ENCODE measurements at regions not wholly inside any gene's neighbourhood (a gene's known extent, or its start where the extent isn't known, plus 50 kb on each side); places are given as distances from the start of the nearest gene placed in this dataset.

DNA sequence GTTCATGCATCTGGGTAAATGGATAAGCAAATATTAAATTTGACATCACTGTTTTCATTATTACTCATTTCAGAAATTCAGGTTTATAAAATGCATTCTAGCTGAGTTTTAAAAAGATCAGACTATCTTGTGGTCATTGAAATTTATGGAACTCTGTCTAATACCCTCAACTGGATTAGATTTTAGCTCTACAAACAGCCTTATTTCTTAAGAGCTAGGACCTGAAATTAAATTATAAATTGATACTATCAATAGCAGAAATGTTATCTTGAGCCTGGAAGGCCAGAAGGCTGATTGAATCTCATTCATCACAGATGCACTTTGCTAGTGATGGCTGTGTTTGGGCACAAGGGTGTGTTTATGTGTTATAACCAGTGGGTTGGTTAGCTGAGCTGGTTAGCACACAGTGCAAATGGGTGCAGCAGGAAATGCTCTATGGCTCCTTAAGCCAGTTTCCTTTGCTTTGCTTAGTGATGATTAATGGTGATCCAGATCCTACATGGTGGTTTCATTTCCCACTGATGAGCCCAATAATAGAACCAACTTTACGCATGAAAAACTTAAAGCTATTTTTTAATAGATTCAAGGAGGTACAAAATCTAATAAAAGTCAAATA, 310.8 kb upstream of the KLF12 start:
- no peaks in the 10 kb centered on the region for H3K36me3 ChIP-seq (ENCODE audit: low read length)
- H3F3A ChIP-seq (ENCODE audit: insufficient read depth): no peaks in the 10 kb centered on the region
- no peaks in the 10 kb centered on the region for H4K20me1 ChIP-seq (ENCODE audit: low read depth, low read length)
- no peaks in the 10 kb centered on the region for H3K27me3 ChIP-seq (ENCODE audit: low read length)
- H3K4me3 ChIP-seq (ENCODE audit: insufficient read depth, low read length, poor library complexity, severe bottlenecking): no peak overlapping the region
- H3K9me3 ChIP-seq (ENCODE audit: insufficient read depth, low read length): no peaks in the 10 kb centered on the region
- no peaks in the 10 kb centered on the region for H3K9me2 ChIP-seq (replicated peaks; ENCODE audit: insufficient read depth, low read length)
- no peaks in the 10 kb centered on the region for H3K79me2 ChIP-seq (ENCODE audit: insufficient read depth, low read length)
- no peak overlapping the region for H3K27ac ChIP-seq (ENCODE audit: low read depth, low read length)
- no peak overlapping the region for H2AFZ ChIP-seq (ENCODE audit: low read depth, low read length, severe bottlenecking)
- H3K9ac ChIP-seq (ENCODE audit: low read length): no peak overlapping the region
- no peak overlapping the region for H3K4me2 ChIP-seq (ENCODE audit: low read depth, low read length, poor library complexity, severe bottlenecking)
- TF ChIP-seq EZH2phosphoT487 (conservative IDR thresholded peaks at IDR 0.05; ENCODE audit: low read length): no peak
- TF ChIP-seq, protein P1, sequence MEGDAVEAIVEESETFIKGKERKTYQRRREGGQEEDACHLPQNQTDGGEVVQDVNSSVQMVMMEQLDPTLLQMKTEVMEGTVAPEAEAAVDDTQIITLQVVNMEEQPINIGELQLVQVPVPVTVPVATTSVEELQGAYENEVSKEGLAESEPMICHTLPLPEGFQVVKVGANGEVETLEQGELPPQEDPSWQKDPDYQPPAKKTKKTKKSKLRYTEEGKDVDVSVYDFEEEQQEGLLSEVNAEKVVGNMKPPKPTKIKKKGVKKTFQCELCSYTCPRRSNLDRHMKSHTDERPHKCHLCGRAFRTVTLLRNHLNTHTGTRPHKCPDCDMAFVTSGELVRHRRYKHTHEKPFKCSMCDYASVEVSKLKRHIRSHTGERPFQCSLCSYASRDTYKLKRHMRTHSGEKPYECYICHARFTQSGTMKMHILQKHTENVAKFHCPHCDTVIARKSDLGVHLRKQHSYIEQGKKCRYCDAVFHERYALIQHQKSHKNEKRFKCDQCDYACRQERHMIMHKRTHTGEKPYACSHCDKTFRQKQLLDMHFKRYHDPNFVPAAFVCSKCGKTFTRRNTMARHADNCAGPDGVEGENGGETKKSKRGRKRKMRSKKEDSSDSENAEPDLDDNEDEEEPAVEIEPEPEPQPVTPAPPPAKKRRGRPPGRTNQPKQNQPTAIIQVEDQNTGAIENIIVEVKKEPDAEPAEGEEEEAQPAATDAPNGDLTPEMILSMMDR (IDR thresholded peaks at IDR 0.05; ENCODE audit: insufficient read depth, low read length, poor library complexity, severe bottlenecking): no peak

DNA sequence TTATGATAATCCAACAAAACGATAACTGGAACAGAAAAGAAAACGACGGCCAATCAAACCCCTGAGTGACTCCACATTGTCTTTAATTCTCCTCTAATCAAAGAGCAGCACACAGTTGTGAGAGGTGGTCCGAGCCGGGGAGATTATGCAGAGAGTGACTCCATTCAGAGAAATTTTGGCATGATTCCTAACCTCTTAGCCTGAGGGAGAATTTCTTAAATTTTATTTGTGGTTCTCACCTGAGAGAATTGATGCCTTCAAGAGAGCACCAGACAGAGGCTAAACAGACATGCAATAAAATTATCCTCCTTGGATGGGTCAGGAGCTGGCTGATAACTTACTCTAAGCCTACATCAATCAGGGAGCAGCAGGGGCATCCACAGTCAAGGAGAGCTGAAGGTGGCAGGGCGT, 310.0 kb upstream of the KLF12 start:
- Histone ChIP-seq H4K20me1 (ENCODE audit: low read depth, low read length) (no peaks in the 10 kb centered on the region), H3K9me2 (replicated peaks; ENCODE audit: insufficient read depth, low read length) (no peaks in the 10 kb centered on the region), H3K4me3 (ENCODE audit: insufficient read depth, low read length, poor library complexity, severe bottlenecking) (no peak overlapping the region), H3K4me2 (ENCODE audit: low read depth, low read length, poor library complexity, severe bottlenecking) (no peak overlapping the region), H2AFZ (ENCODE audit: low read depth, low read length, severe bottlenecking) (no peak overlapping the region), H3F3A (ENCODE audit: insufficient read depth) (no peaks in the 10 kb centered on the region), H3K79me2 (ENCODE audit: insufficient read depth, low read length) (no peaks in the 10 kb centered on the region), H3K9me3 (ENCODE audit: insufficient read depth, low read length) (no peaks in the 10 kb centered on the region), H3K9ac (ENCODE audit: low read length) (no peak overlapping the region), H3K27ac (ENCODE audit: low read depth, low read length) (no peak overlapping the region), H3K27me3 (ENCODE audit: low read length) (no peaks in the 10 kb centered on the region), H3K36me3 (ENCODE audit: low read length) (no peaks in the 10 kb centered on the region)
- TF ChIP-seq, protein P1 (IDR thresholded peaks at IDR 0.05; ENCODE audit: insufficient read depth, low read length, poor library complexity, severe bottlenecking): no peak
- TF ChIP-seq EZH2phosphoT487 (conservative IDR thresholded peaks at IDR 0.05; ENCODE audit: low read length): no peak

DNA sequence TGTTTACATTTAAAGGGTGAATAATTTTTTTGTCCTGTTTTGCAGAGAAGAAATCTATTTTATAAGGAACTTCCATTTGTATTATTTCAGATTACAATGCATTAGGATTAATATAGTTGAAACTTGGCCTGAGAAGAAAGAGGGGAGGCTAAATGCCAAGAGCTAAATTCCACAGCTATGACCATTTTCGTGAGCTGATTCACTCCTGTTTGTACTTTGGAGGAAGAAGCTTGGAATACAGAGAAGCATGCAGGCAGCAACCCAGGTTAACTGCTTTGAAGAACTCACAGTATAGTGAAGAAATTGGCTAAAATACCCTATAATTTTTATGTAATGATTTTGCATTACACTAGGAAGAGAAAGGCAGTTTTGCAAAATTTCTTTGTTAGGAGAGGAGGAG, 309.4 kb upstream of the KLF12 start:
- Histone ChIP-seq H4K20me1 (ENCODE audit: low read depth, low read length) (no peaks in the 10 kb centered on the region), H3K36me3 (ENCODE audit: low read length) (no peaks in the 10 kb centered on the region), H3K4me2 (ENCODE audit: low read depth, low read length, poor library complexity, severe bottlenecking) (no peak overlapping the region), H3K4me3 (ENCODE audit: insufficient read depth, low read length, poor library complexity, severe bottlenecking) (no peak overlapping the region), H2AFZ (ENCODE audit: low read depth, low read length, severe bottlenecking) (no peak overlapping the region), H3K79me2 (ENCODE audit: insufficient read depth, low read length) (no peaks in the 10 kb centered on the region), H3K9ac (ENCODE audit: low read length) (no peak overlapping the region), H3F3A (ENCODE audit: insufficient read depth) (no peaks in the 10 kb centered on the region), H3K9me2 (replicated peaks; ENCODE audit: insufficient read depth, low read length) (no peaks in the 10 kb centered on the region), H3K9me3 (ENCODE audit: insufficient read depth, low read length) (no peaks in the 10 kb centered on the region), H3K27ac (ENCODE audit: low read depth, low read length) (no peak overlapping the region), H3K27me3 (ENCODE audit: low read length) (no peaks in the 10 kb centered on the region)
- TF ChIP-seq EZH2phosphoT487 (conservative IDR thresholded peaks at IDR 0.05; ENCODE audit: low read length): no peak
- TF ChIP-seq, protein P1 (IDR thresholded peaks at IDR 0.05; ENCODE audit: insufficient read depth, low read length, poor library complexity, severe bottlenecking): no peak

Measured in SU-DHL-6 (cell line).